ENCODE measurements at regions not wholly inside any gene's neighbourhood (a gene's known extent, or its start where the extent isn't known, plus 50 kb on each side); places are given as distances from the start of the nearest gene placed in this dataset.

GRCh38 chr19:30280018-30280417 lies 92.2 kb upstream of the ZNF536 start:
- Histone ChIP-seq H4K91ac (ENCODE audit: insufficient read depth, low read depth, low read length) (no peak overlapping the region), H3K79me1 (ENCODE audit: low read depth in 1 of 2, low read length in 2 of 2) (no peaks in the 10 kb centered on the region), H2BK120ac (ENCODE audit: low read depth, low read length) (no peak overlapping the region), H3K4me3 (ENCODE audit: insufficient read depth, low read depth, low read length) (no peak overlapping the region), H4K8ac (ENCODE audit: low read depth in 2 of 2, low read length in 2 of 2) (no peak overlapping the region), H2BK20ac (ENCODE audit: low read depth, low read length) (no peak overlapping the region), H2BK5ac (ENCODE audit: low read depth, low read length, poor library complexity, severe bottlenecking) (no peak overlapping the region), H3K14ac (replicated peaks; ENCODE audit: low read depth, low read length) (no peak overlapping the region), H3K9ac (ENCODE audit: low read depth, low read length) (no peak overlapping the region), H2BK15ac (ENCODE audit: low read depth, low read length) (no peak overlapping the region), H3K4ac (ENCODE audit: low read depth, low read length) (no peak overlapping the region), H2AK5ac (ENCODE audit: low read depth, low read length) (no peak overlapping the region), H3K18ac (ENCODE audit: low read depth, low read length) (no peak overlapping the region), H2AFZ (replicated peaks; ENCODE audit: low read length, poor library complexity) (no peak overlapping the region), H3K27ac (ENCODE audit: insufficient read depth, low read length) (no peak overlapping the region), H3K56ac (ENCODE audit: extremely low read depth, insufficient read depth, low read length) (no peak overlapping the region), H2AK9ac (replicated peaks; ENCODE audit: low read depth, low read length, poor library complexity) (no peak overlapping the region), H3K4me2 (ENCODE audit: low read depth, low read length) (no peak overlapping the region), H3K9me3 (ENCODE audit: control insufficient read depth, insufficient read depth, low read length) (peaks cover 27% of the 10 kb centered on the region), H3K9me1 (ENCODE audit: insufficient read depth, low read length) (no peaks in the 10 kb centered on the region), H3K4me1 (ENCODE audit: control insufficient read depth, insufficient read depth, low read length) (no peaks in the 10 kb centered on the region), H3K27me3 (ENCODE audit: control insufficient read depth, insufficient read depth, low read length) (no peaks in the 10 kb centered on the region), H3K23ac (ENCODE audit: low read depth, low read length) (no peak overlapping the region), H4K20me1 (ENCODE audit: insufficient read depth, low read length) (no peaks in the 10 kb centered on the region), H3K36me3 (ENCODE audit: control insufficient read depth, insufficient read depth, low read length) (no peaks in the 10 kb centered on the region), H4K5ac (ENCODE audit: low read depth, low read length) (no peak overlapping the region)
- intact Hi-C loops (cut with micrococcal nuclease) (no loop called here), in situ Hi-C loops (cut with MboI; ENCODE audit: low sequenced_read_pairs) (no loop called here), dilution Hi-C loops (cut with HindIII; ENCODE audit: low sequenced_read_pairs, unreplicated experiment) (no loop called here)
- ChIA-PET POLR2A (ENCODE audit: unreplicated experiment) (no interaction called here), CTCF (no interaction called here)
- ATAC-seq (ENCODE audit: low read depth) (no peak), DNase-seq (no peak)
- BruUV-seq (replicated peaks) = no TSS peak
- 100% methylated on average over 2 of the region's 6 CpGs; no CpG with 5 or more reads in 1 of the 2 experiments for WGBS, 2 experiments (ENCODE audit: extremely low coverage in 2 of 2, insufficient read length in 1 of 2)
- no peak for TF ChIP-seq RAD21 (IDR thresholded peaks at IDR 0.05; ENCODE audit: low read length)
- TF ChIP-seq ELK1 (IDR thresholded peaks at IDR 0.05; ENCODE audit: borderline replicate concordance, low read depth, low read length) = no peak
- TF ChIP-seq POLR2A (IDR thresholded peaks at IDR 0.05; ENCODE audit: low read depth, low read length) = no peak
- no peak for TF ChIP-seq MXI1 (IDR thresholded peaks at IDR 0.05; ENCODE audit: borderline replicate concordance, low read depth, low read length)
- TF ChIP-seq MAZ (IDR thresholded peaks at IDR 0.05; ENCODE audit: borderline replicate concordance, low read depth, low read length) = no peak
- no peak for TF ChIP-seq SMC3 (IDR thresholded peaks at IDR 0.05; ENCODE audit: low read depth, low read length)
- no peak for TF ChIP-seq RCOR1 (IDR thresholded peaks at IDR 0.05; ENCODE audit: insufficient replicate concordance, low read length)
- TF ChIP-seq FOS (IDR thresholded peaks at IDR 0.05; ENCODE audit: low read depth, low read length) = no peak
- no peak for TF ChIP-seq NFE2L2 (IDR thresholded peaks at IDR 0.05; ENCODE audit: low read depth, low read length)
- TF ChIP-seq MAFK (IDR thresholded peaks at IDR 0.05; ENCODE audit: low read depth, low read length) = no peak
- TF ChIP-seq CTCF (conservative IDR thresholded peaks at IDR 0.05; ENCODE audit: low read depth, low read length) = no peak
- TF ChIP-seq CHD1 (IDR thresholded peaks at IDR 0.05; ENCODE audit: low read depth, low read length) = no peak
- no peak for TF ChIP-seq BHLHE40 (IDR thresholded peaks at IDR 0.05; ENCODE audit: low read depth, low read length)
- no peak for TF ChIP-seq RFX5 (IDR thresholded peaks at IDR 0.05; ENCODE audit: low read depth, low read length)

Data from IMR-90 (cell line).